Endothelial cell of umbilical vein (primary cell): ENCODE measurements at regions not wholly inside any gene's neighbourhood (a gene's known extent, or its start where the extent isn't known, plus 50 kb on each side); places are given as distances from the start of the nearest gene placed in this dataset.

Experiments
- BruUV-seq: library from RNA; stranded (reverse); fragments of 400-500 nt; replicated peaks from 2 replicates; lab custom pipeline; 2021; lab: Mats Ljungman, UMichigan
- CTCF ChIA-PET: fragments of 300-600, 350-600 bp; sonication (Branson Sonifier 250); formaldehyde crosslinking; loops from one replicate; lab custom pipeline; 2021; ENCODE audit warnings: antibody characterized with exemption, inconsistent platforms; lab: Charles Lee
- POLR2A ChIA-PET: fragments of 300-600, 350-600 bp; sonication (Branson Sonifier 250); formaldehyde crosslinking; loops from one replicate; lab custom pipeline; 2021; ENCODE audit warnings: antibody characterized with exemption, inconsistent platforms; lab: Charles Lee
- DNase-seq: peaks from one replicate; pipeline ENCODE4 v3.0.0-alpha.2; 2011; ENCODE audit warnings: low read depth, low spot score
- FAIRE-seq: peaks from 2 replicates; lab custom pipeline; 2011; peaks lifted over from hg19 to GRCh38; lab: Jason Lieb, UNC
- H2AFZ ChIP-seq: 2 replicates; pipeline ENCODE4 v1.6.0; 2012; ENCODE audit warnings: low read depth, low read length, control low read depth, inconsistent platforms
- H3K27ac ChIP-seq: 2 replicates; pipeline ENCODE4 v1.5.1; 2011; ENCODE audit warnings: low read depth, mild to moderate bottlenecking, control low read depth, low read length, moderate library complexity; ENCODE audit not compliant: insufficient read depth
- H3K27me3 ChIP-seq, 2 experiments: 2 replicates each; pipeline versions ENCODE4 v1.6.0 to v1.6.1; 2011; ENCODE audit warnings: low read length in 2 of 2, mixed read lengths in 1 of 2; ENCODE audit not compliant: control insufficient read depth in 2 of 2, insufficient read depth in 2 of 2
- H3K36me3 ChIP-seq, 2 experiments: 2 replicates in 1 of 2; 3 replicates in 1 of 2; pipeline ENCODE4 v1.5.1; 2011; ENCODE audit warnings: low read length in 2 of 2, mild to moderate bottlenecking in 1 of 2, moderate library complexity in 1 of 2; ENCODE audit not compliant: control insufficient read depth in 2 of 2, insufficient read depth in 2 of 2; ENCODE audit errors: extremely low read depth in 1 of 2
- H3K4me1 ChIP-seq: 3 replicates; pipeline ENCODE4 v1.5.1; 2011; ENCODE audit warnings: mild to moderate bottlenecking, low read length; ENCODE audit not compliant: control insufficient read depth, insufficient read depth; ENCODE audit errors: extremely low read depth
- H3K4me2 ChIP-seq: 2 replicates; pipeline ENCODE4 v1.6.1; 2011; ENCODE audit warnings: low read length, control low read depth, mixed read lengths; ENCODE audit not compliant: insufficient read depth
- H3K4me3 ChIP-seq, 3 experiments: fragments of 200-600 bp in 1 of 3; sonication (generic), shearing (Covaris generic) in 1 of 3; replicated peaks in 1 of 3; 2 replicates each; pipeline ENCODE4 v1.5.1; 2011 to 2016; ENCODE audit warnings: control low read depth in 3 of 3, low read length in 3 of 3, mild to moderate bottlenecking in 2 of 3, inconsistent platforms in 1 of 3, low read depth in 1 of 3, moderate library complexity in 1 of 3; ENCODE audit not compliant: insufficient read depth in 1 of 3
- H3K79me2 ChIP-seq: 2 replicates; pipeline ENCODE4 v1.6.0; 2012; ENCODE audit warnings: low read length, inconsistent platforms; ENCODE audit not compliant: control insufficient read depth, insufficient read depth
- H3K9ac ChIP-seq: replicated peaks from 2 replicates; pipeline ENCODE3; 2011; ENCODE audit warnings: low read length, control low read depth; ENCODE audit not compliant: insufficient read depth; ENCODE audit errors: extremely low read depth
- H3K9me1 ChIP-seq: replicated peaks from 3 replicates; pipeline ENCODE4 v1.6.0; 2011; ENCODE audit warnings: mild to moderate bottlenecking, low read length; ENCODE audit not compliant: control insufficient read depth, insufficient read depth; ENCODE audit errors: extremely low read depth
- H3K9me3 ChIP-seq: replicated peaks from 2 replicates; pipeline ENCODE4 v1.5.1; 2012; ENCODE audit warnings: low read length, inconsistent platforms; ENCODE audit not compliant: control insufficient read depth, insufficient read depth
- H4K20me1 ChIP-seq: replicated peaks from 2 replicates; pipeline ENCODE3; 2011; ENCODE audit warnings: mild to moderate bottlenecking, low read length; ENCODE audit not compliant: control insufficient read depth, insufficient read depth; ENCODE audit errors: extremely low read depth
- EZH2 ChIP-seq: IDR thresholded peaks from 2 replicates; pipeline ENCODE4 v1.6.1; 2012; ENCODE audit warnings: borderline replicate concordance, low read depth, mild to moderate bottlenecking, moderate library complexity, low read length, inconsistent platforms; ENCODE audit not compliant: severe bottlenecking
- FOS ChIP-seq: IDR thresholded peaks from 2 replicates; pipeline ENCODE4 v1.6.1; 2011; ENCODE audit warnings: mild to moderate bottlenecking, low read length, moderate library complexity, borderline replicate concordance; ENCODE audit not compliant: insufficient read depth
- GATA2 ChIP-seq: IDR thresholded peaks from 2 replicates; pipeline ENCODE4 v1.7.0; 2011; ENCODE audit warnings: low read depth, mild to moderate bottlenecking, moderate library complexity, mixed read lengths, low read length; ENCODE audit not compliant: insufficient read length, insufficient read depth
- JUN ChIP-seq: IDR thresholded peaks from 2 replicates; pipeline ENCODE4 v1.6.1; 2011; ENCODE audit warnings: borderline replicate concordance, low read depth; ENCODE audit not compliant: insufficient read length, insufficient read depth
- MAX ChIP-seq: IDR thresholded peaks from 2 replicates; pipeline ENCODE4 v1.6.1; 2011; ENCODE audit not compliant: insufficient read depth, insufficient read length
- MYC ChIP-seq: IDR thresholded peaks from one replicate; pipeline ENCODE4 v1.6.1; 2011; ENCODE audit warnings: mild to moderate bottlenecking, low read depth, low read length
- POLR2A ChIP-seq: IDR thresholded peaks from 2 replicates; pipeline ENCODE4 v1.6.1; 2012; ENCODE audit warnings: low read depth, mild to moderate bottlenecking, control low read depth, low read length
- POLR2AphosphoS5 ChIP-seq: IDR thresholded peaks from 2 replicates; pipeline ENCODE4 v1.6.1; 2012; ENCODE audit warnings: low read depth, mild to moderate bottlenecking, control low read depth, low read length, moderate library complexity; ENCODE audit not compliant: insufficient read depth
- dilution Hi-C: fragments of 300-500 bp; cut with MboI; formaldehyde crosslinking; loops from one replicate; pipeline ENCODE4 v1.15.0; 2019; ENCODE audit warnings: low sequenced_read_pairs; ENCODE audit not compliant: extremely low pct_ligation_motif_present
- intact Hi-C: fragments of 100-400 bp; cut with micrococcal nuclease; formaldehyde crosslinking; loops from one replicate; pipeline ENCODE4 v1.10.0; 2022
- TF ChIP-seq, protein P1 (sequence below), 2 donors: IDR thresholded peaks; 1 replicate in 1 of 2; 2 replicates in 1 of 2; pipeline ENCODE4 v1.5.1; 2011; ENCODE audit warnings: low read length in 2 of 2, mild to moderate bottlenecking in 2 of 2, moderate library complexity in 2 of 2, control low read depth in 1 of 2, inconsistent platforms in 1 of 2, low read depth in 1 of 2; ENCODE audit not compliant: insufficient read depth in 1 of 2; ENCODE audit errors: extremely low read depth in 1 of 2

GRCh38 chr14:76938092-76938500 lies 90.4 kb downstream of the IRF2BPL start:
- FAIRE-seq (no peak), DNase-seq (no peak)
- Histone ChIP-seq H3K4me2 (no peak overlapping the region), H3K9me3 (no peaks in the 10 kb centered on the region), H4K20me1 (no peaks in the 10 kb centered on the region), H3K4me3 (no peak overlapping the region), H3K36me3 (no peaks in the 10 kb centered on the region), H2AFZ (peak overlapping the region; percentile 26), H3K9ac (no peak overlapping the region), H3K79me2 (no peaks in the 10 kb centered on the region), H3K9me1 (no peaks in the 10 kb centered on the region), H3K27me3 (no peaks in the 10 kb centered on the region), H3K4me1 (no peaks in the 10 kb centered on the region), H3K27ac (no peak overlapping the region)
- CTCF ChIA-PET: interaction anchor here (1.2 to 3.1 kb wide), 2 partner anchors 9 to 89 kb away, joined by 3 to 9 read pairs; no protein-coding TSS in a partner anchor
- POLR2A ChIA-PET: no interaction called here
- dilution Hi-C loops: no loop called here
- intact Hi-C loops: no loop called here
- TF ChIP-seq POLR2A: no peak
- TF ChIP-seq FOS: no peak
- TF ChIP-seq EZH2: no peak
- no peak for TF ChIP-seq POLR2AphosphoS5
- TF ChIP-seq MYC: no peak
- BruUV-seq: no TSS peak

DNA sequence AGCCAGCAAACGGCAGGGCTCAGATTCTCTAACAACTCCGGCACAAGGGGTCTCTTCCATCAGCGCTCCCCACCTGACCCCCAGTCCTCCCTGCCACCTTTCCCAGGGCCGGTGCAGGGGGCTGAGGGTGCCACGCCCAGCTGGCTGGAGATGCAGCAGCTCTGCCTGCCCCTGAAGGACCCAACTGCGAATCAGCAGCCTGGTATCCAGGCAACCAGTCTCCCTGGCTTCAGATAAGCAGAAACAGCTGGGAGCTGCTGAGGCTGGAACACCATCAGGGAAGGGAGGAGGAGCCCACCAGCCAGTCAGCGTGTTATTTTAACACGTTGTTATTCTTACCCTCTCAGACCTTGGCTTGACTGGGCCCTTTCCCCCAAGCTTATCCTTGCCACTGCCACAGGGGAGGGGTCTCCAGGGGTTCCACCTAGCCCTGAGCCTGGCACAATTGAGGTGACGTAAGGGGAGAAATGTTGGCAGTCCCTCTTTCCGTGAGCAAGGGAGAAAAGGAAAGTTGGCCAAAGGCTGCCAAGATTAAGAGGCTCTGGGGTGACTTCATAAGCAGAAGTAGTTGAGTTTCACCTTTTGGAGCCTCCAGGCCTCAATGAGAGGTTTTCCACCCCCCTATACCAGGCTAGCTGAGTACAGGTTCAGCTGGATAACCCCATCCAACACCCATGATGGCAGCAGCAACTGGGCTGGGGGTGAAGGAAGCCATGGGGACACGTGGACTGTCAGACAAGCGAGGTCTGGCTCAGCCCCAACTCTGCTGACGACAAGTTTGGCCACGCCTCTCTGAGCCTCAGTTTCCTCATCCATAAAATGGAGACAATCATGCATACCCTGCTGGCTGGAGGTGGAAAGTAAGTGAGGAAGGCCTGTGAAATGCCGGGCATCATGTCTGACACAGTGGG lies 91.1 kb downstream of the IRF2BPL start:
- Histone ChIP-seq H3K4me2 (no peak overlapping the region), H3K36me3 (no peaks in the 10 kb centered on the region), H3K27ac (no peak overlapping the region), H3K9me1 (no peaks in the 10 kb centered on the region), H3K9ac (no peak overlapping the region), H3K79me2 (no peaks in the 10 kb centered on the region), H4K20me1 (no peaks in the 10 kb centered on the region), H3K27me3 (no peaks in the 10 kb centered on the region), H3K4me3 (no peak overlapping the region), H2AFZ (no peak overlapping the region), H3K4me1 (no peaks in the 10 kb centered on the region), H3K9me3 (no peaks in the 10 kb centered on the region)
- POLR2A ChIA-PET: no interaction called here
- FAIRE-seq: no peak
- TF ChIP-seq GATA2: no peak
- no peak for TF ChIP-seq MYC
- no peak for TF ChIP-seq POLR2AphosphoS5
- TF ChIP-seq EZH2: no peak
- no peak for TF ChIP-seq POLR2A
- TF ChIP-seq, protein P1, sequence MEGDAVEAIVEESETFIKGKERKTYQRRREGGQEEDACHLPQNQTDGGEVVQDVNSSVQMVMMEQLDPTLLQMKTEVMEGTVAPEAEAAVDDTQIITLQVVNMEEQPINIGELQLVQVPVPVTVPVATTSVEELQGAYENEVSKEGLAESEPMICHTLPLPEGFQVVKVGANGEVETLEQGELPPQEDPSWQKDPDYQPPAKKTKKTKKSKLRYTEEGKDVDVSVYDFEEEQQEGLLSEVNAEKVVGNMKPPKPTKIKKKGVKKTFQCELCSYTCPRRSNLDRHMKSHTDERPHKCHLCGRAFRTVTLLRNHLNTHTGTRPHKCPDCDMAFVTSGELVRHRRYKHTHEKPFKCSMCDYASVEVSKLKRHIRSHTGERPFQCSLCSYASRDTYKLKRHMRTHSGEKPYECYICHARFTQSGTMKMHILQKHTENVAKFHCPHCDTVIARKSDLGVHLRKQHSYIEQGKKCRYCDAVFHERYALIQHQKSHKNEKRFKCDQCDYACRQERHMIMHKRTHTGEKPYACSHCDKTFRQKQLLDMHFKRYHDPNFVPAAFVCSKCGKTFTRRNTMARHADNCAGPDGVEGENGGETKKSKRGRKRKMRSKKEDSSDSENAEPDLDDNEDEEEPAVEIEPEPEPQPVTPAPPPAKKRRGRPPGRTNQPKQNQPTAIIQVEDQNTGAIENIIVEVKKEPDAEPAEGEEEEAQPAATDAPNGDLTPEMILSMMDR (IDR thresholded peaks at IDR 0.05; ENCODE audit: extremely low read depth in 1 of 2, insufficient read depth in 1 of 2, low read depth in 1 of 2, low read length in 2 of 2): no peak
- TF ChIP-seq MAX: no peak
- TF ChIP-seq FOS: no peak
- no peak for TF ChIP-seq JUN
- intact Hi-C loops (no loop called here), dilution Hi-C loops (no loop called here)
- CTCF ChIA-PET: interaction anchor here (0.5 to 3.1 kb wide), 6 partner anchors 10 to 133 kb away, joined by 3 to 9 read pairs (median 3); no protein-coding TSS in a partner anchor
- peak; percentile 15 for DNase-seq
- no TSS peak for BruUV-seq
